GM13976 (cell line): ENCODE measurements at regions not wholly inside any gene's neighbourhood (a gene's known extent, or its start where the extent isn't known, plus 50 kb on each side); places are given as distances from the start of the nearest gene placed in this dataset.
A peak's percentile ranks its signal among the peaks of the same experiment; 100 is the strongest.

Experiments used
- DNase-seq: peaks from one replicate; pipeline ENCODE4 v3.0.0; 2012; ENCODE audit warnings: low spot score
- in situ Hi-C: fragments of 300-500 bp; cut with MboI; formaldehyde crosslinking; loops from one replicate; pipeline ENCODE4 v1.12.0; 2022; ENCODE audit warnings: low sequenced_read_pairs, mixed read lengths, inconsistent platforms; ENCODE audit not compliant: unreplicated experiment
- TF ChIP-seq, protein P1 (sequence below): IDR thresholded peaks from 2 replicates; pipeline ENCODE4 v1.5.1; 2012; ENCODE audit warnings: borderline replicate concordance, mild to moderate bottlenecking; ENCODE audit not compliant: insufficient read depth; ENCODE audit errors: extremely low read depth, missing control alignments, control extremely low read depth

DNA sequence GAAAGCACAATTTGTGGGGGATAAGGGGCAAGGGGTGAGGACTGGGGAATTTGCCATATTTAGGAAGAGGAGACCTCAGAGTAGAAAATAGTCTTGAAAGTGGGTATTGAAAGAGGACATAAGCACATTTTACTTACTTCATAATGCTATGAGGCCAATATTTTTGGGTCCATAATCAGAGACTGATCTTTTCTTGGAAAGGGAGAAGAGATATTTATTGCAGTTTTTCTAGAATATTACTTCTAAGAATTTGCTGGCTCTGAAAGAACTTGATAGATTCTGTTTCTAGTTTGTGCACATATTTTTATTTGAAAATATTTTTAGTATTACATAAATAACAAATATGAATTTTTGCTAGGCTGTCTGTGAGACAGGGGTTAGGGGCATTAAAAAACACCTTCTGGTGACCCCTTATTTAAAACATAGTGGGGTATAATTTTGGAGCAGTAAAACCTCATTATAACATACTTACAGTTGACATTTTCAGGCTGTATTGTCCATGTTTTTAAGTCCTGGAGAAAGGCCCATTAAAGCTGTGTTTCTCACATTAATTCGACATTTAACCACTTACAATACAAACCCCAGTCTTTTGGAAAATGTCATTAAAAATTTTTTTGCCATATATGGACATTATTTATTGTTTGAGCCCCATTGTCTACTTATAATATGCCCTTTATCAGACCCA lies 118.9 kb upstream of the NFIB start:
- TF ChIP-seq, protein P1, sequence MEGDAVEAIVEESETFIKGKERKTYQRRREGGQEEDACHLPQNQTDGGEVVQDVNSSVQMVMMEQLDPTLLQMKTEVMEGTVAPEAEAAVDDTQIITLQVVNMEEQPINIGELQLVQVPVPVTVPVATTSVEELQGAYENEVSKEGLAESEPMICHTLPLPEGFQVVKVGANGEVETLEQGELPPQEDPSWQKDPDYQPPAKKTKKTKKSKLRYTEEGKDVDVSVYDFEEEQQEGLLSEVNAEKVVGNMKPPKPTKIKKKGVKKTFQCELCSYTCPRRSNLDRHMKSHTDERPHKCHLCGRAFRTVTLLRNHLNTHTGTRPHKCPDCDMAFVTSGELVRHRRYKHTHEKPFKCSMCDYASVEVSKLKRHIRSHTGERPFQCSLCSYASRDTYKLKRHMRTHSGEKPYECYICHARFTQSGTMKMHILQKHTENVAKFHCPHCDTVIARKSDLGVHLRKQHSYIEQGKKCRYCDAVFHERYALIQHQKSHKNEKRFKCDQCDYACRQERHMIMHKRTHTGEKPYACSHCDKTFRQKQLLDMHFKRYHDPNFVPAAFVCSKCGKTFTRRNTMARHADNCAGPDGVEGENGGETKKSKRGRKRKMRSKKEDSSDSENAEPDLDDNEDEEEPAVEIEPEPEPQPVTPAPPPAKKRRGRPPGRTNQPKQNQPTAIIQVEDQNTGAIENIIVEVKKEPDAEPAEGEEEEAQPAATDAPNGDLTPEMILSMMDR, result no peak
- DNase-seq, result no peak
- in situ Hi-C loops, result loop anchor here (25.0 kb wide), 1 partner anchor 996 kb away; no protein-coding TSS in a partner anchor

DNA sequence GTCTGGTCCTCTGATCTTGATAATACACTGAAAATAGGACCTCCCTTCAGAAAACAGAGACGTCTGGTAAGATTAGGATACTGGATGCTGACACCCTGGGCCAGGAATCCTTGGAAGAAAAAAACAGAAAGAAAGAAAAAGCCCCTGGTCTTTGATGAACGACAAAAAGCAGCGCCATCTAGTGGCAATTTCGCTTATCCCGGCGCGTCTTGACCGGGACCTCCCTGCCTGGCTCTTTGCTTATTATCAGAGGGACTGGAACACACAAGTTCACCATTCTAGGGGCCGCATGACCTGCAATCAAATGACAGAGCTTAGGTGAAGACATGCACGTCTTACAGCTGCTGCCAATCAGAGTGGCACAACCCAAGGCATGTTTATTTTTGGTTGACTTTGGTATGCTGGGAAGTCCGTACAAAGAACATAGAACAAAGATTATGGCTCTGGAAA lies 114.9 kb upstream of the NFIB start:
- in situ Hi-C loops, result loop anchor here (25.0 kb wide), 1 partner anchor 992 kb away; no protein-coding TSS in a partner anchor
- peak; percentile 44 for DNase-seq
- TF ChIP-seq, protein P1, result peak; percentile 81

DNA sequence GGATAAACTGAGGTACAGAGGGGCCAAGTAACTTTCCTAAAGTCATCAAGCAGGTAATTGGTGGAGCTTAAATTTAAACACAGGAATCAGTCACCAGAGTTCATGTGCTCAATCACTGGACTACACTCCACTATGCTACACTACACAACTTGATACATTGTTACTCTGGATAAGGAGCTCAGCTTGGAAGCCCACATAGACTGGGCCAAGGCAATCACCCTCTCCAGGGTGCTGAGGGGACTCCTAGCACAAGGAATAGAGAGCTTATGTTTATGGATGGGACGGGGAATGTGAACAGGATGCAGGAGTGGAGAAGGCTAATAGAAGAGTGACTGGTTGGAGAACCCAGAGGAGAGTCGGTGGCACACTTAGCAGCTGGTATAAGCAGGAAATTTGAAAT lies 113.5 kb upstream of the NFIB start:
- in situ Hi-C loops, result loop anchor here (25.0 kb wide), 1 partner anchor 990 kb away; no protein-coding TSS in a partner anchor
- DNase-seq, result no peak
- TF ChIP-seq, protein P1, result no peak

DNA sequence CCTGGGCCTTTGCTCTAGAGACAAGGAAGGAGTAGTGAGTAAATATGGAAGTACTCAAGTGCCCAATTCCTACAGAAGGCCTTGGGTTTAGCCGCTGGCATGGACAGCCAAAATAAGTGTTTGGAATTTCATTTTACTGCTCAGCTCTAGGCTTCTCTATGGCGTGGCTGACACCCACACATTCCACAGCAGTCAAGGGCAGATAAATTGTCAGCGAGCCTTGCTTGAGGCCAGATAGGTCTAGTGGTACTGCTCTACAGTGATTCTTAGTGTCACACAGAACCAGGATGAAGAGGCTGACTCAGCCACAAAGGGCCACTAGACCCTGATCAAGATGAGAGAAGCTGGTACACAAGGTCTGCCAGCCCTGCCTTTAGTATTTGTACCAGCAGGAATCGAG lies 111.0 kb upstream of the NFIB start:
- DNase-seq, result no peak
- TF ChIP-seq, protein P1, result no peak
- in situ Hi-C loops, result loop anchor here (25.0 kb wide), 1 partner anchor 988 kb away; no protein-coding TSS in a partner anchor

DNA sequence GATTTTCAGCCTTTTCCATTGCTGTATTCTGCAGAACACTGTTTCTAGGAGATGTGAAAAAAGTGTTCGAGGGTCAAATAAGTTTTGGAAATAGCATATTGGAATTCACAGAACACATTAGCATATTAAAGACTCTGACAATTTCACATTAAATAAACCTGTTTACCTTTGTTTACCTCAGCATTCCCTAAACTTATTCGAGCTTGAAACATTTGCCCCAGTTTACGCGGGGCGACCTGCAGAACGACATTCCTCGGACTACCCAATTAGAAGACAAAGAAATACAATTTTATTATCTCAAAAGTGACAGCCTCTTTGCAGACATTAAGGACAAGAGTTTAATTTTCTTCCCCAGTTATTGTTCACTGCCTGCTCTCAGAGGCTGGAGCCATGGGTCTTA lies 110.3 kb upstream of the NFIB start:
- in situ Hi-C loops, result no loop called here
- TF ChIP-seq, protein P1, result no peak

DNA sequence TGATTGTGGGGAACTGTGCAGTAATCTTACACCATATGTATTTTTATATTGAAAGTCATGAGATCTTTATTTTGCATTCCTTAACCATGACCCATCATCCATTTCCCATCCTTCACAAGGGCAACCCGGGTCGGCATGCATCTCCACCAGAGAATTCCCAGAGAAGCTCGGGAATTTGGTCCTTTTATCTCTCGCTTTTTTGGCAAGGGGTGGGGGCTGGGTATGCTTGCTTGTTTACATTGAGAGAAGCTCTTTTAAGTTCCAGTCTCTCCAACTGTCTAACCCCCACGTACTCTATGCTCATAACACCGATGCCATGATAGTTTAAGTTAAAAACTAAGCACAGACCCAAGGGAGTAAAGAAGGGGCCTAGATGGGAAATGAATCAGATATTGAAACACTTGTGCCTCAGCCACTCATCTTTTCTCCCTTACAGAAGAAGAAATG lies 109.9 kb upstream of the NFIB start:
- TF ChIP-seq, protein P1, result no peak
- in situ Hi-C loops, result no loop called here
- DNase-seq, result no peak

More for the DNA sequence above, 110.3 kb upstream of the NFIB start:
- no peak for DNase-seq
